OCI-LY7 (cell line): ENCODE measurements at regions not wholly inside any gene's neighbourhood (a gene's known extent, or its start where the extent isn't known, plus 50 kb on each side); places are given as distances from the start of the nearest gene placed in this dataset.

Experiments
- BruUV-seq: library from RNA; stranded (reverse); fragments of 400-500 nt; replicated peaks from 2 replicates; lab custom pipeline; 2021; lab: Mats Ljungman, UMichigan
- CTCF ChIA-PET: fragments of 300-600 bp; sonication (Branson Sonifier 250); formaldehyde crosslinking; loops from one replicate; lab custom pipeline; 2022; ENCODE audit warnings: antibody characterized with exemption; ENCODE audit not compliant: unreplicated experiment; lab: Charles Lee
- POLR2A ChIA-PET: fragments of 300-600 bp; sonication (Branson Sonifier 250); formaldehyde crosslinking; loops from one replicate; lab custom pipeline; 2022; ENCODE audit warnings: antibody characterized with exemption; lab: Charles Lee
- DNase-seq: peaks from one replicate; pipeline ENCODE4 v3.0.0-alpha.2; 2015; ENCODE audit warnings: low spot score
- H2AFZ ChIP-seq: fragments of 200-600 bp; sonication (generic), shearing (Covaris generic); 2 replicates; pipeline ENCODE4 v1.6.1; 2014; ENCODE audit warnings: mild to moderate bottlenecking, antibody characterized with exemption, low read length, moderate library complexity
- H3K27ac ChIP-seq: fragments of 200-600 bp; sonication (generic); 2 replicates; pipeline ENCODE4 v1.5.1; 2014; ENCODE audit warnings: mixed run types, low read depth, mild to moderate bottlenecking, moderate library complexity, low read length, inconsistent platforms; ENCODE audit not compliant: poor library complexity, severe bottlenecking
- H3K36me3 ChIP-seq: fragments of 200-600 bp; sonication (generic); 2 replicates; pipeline ENCODE4 v1.6.1; 2014; ENCODE audit warnings: mild to moderate bottlenecking, antibody characterized with exemption, low read length, moderate library complexity, mixed read lengths; ENCODE audit not compliant: insufficient read depth
- H3K4me1 ChIP-seq: fragments of 200-600 bp; sonication (generic); 2 replicates; pipeline ENCODE4 v1.5.1; 2014; ENCODE audit warnings: mild to moderate bottlenecking, low read length; ENCODE audit not compliant: insufficient read depth, poor library complexity, severe bottlenecking
- H3K4me2 ChIP-seq: fragments of 200-600 bp; sonication (generic); 2 replicates; pipeline ENCODE4 v1.6.1; 2014; ENCODE audit warnings: mild to moderate bottlenecking, low read length
- H3K4me3 ChIP-seq: fragments of 200-600 bp; sonication (generic); 2 replicates; pipeline ENCODE4 v1.5.1; 2014; ENCODE audit warnings: mild to moderate bottlenecking, low read depth, low read length; ENCODE audit not compliant: poor library complexity, severe bottlenecking
- H3K79me2 ChIP-seq: fragments of 200-600 bp; sonication (generic); 2 replicates; pipeline ENCODE4 v1.6.1; 2016; ENCODE audit warnings: low read depth, mild to moderate bottlenecking, low read length, moderate library complexity, mixed read lengths; ENCODE audit not compliant: insufficient read depth
- H3K9me2 ChIP-seq: fragments of 200-600 bp; sonication (generic); 2 replicates; pipeline ENCODE4 v1.6.1; 2016; ENCODE audit warnings: mild to moderate bottlenecking, low read length, mixed read lengths; ENCODE audit not compliant: insufficient read depth
- H3K9me3 ChIP-seq: fragments of 200-600 bp; sonication (generic); 2 replicates; pipeline ENCODE4 v1.6.1; 2014; ENCODE audit warnings: mild to moderate bottlenecking, mixed run types, low read length, mixed read lengths
- H4K20me1 ChIP-seq: fragments of 200-600 bp; sonication (generic); 2 replicates; pipeline ENCODE4 v1.6.1; 2014; ENCODE audit warnings: mild to moderate bottlenecking, antibody characterized with exemption, low read length, moderate library complexity, mixed read lengths; ENCODE audit not compliant: insufficient read depth
- CTCF ChIP-seq: fragments of 200-600 bp; sonication (generic); conservative IDR thresholded peaks from 2 replicates; pipeline ENCODE4 v1.5.1; 2014; ENCODE audit warnings: mild to moderate bottlenecking, antibody characterized with exemption, low read length, moderate library complexity, mixed read lengths
- EZH2phosphoT487 ChIP-seq: fragments of 200-600 bp; sonication (generic); IDR thresholded peaks from 2 replicates; pipeline ENCODE4 v1.6.1; 2018; ENCODE audit warnings: low read depth, borderline replicate concordance, mild to moderate bottlenecking, mixed run types, antibody characterized with exemption, low read length, moderate library complexity, mixed read lengths
- intact Hi-C: fragments of 100-400 bp; cut with micrococcal nuclease; formaldehyde crosslinking; loops from one replicate; pipeline ENCODE4 v1.10.0; 2022; ENCODE audit not compliant: unreplicated experiment

GRCh38 chr13:47158593-47158992, 261.7 kb upstream of the HTR2A start:
- Histone ChIP-seq H2AFZ (no peak overlapping the region), H3K36me3 (no peaks in the 10 kb centered on the region), H3K9me2 (no peaks in the 10 kb centered on the region), H3K9me3 (no peaks in the 10 kb centered on the region), H3K79me2 (no peaks in the 10 kb centered on the region), H3K4me3 (no peak overlapping the region), H3K4me2 (no peak overlapping the region), H4K20me1 (no peaks in the 10 kb centered on the region), H3K4me1 (no peaks in the 10 kb centered on the region), H3K27ac (no peak overlapping the region)
- no TSS peak for BruUV-seq
- TF ChIP-seq CTCF (no peak), EZH2phosphoT487 (no peak)
- no peak for DNase-seq
- ChIA-PET POLR2A (interaction anchor here (0.6 to 0.7 kb wide), 2 partner anchors 40 to 754 kb away, joined by 3 read pairs; no protein-coding TSS in a partner anchor), CTCF (no interaction called here)
- intact Hi-C loops, result no loop called here

GRCh38 chr13:47148543-47148942, 251.7 kb upstream of the HTR2A start:
- Histone ChIP-seq H4K20me1 (no peaks in the 10 kb centered on the region), H3K36me3 (no peaks in the 10 kb centered on the region), H3K9me2 (no peaks in the 10 kb centered on the region), H3K4me2 (no peak overlapping the region), H3K79me2 (no peaks in the 10 kb centered on the region), H3K9me3 (no peaks in the 10 kb centered on the region), H3K4me1 (no peaks in the 10 kb centered on the region), H2AFZ (no peak overlapping the region), H3K4me3 (no peak overlapping the region), H3K27ac (no peak overlapping the region)
- TF ChIP-seq EZH2phosphoT487, result no peak
- TF ChIP-seq CTCF, result no peak
- ChIA-PET CTCF (no interaction called here), POLR2A (interaction anchor here (0.6 to 0.9 kb wide), 2 partner anchors 22 to 800 kb away, joined by 3 read pairs; no protein-coding TSS in a partner anchor)
- intact Hi-C loops, result no loop called here
- BruUV-seq, result no TSS peak
- DNase-seq, result no peak

GRCh38 chr13:47147812-47148119, 250.9 kb upstream of the HTR2A start:
- Histone ChIP-seq H4K20me1 (no peaks in the 10 kb centered on the region), H3K36me3 (no peaks in the 10 kb centered on the region), H3K9me2 (no peaks in the 10 kb centered on the region), H3K4me2 (no peak overlapping the region), H3K27ac (no peak overlapping the region), H2AFZ (no peak overlapping the region), H3K4me1 (no peaks in the 10 kb centered on the region), H3K79me2 (no peaks in the 10 kb centered on the region), H3K9me3 (no peaks in the 10 kb centered on the region), H3K4me3 (no peak overlapping the region)
- ChIA-PET POLR2A (interaction anchor here (0.6 to 1.1 kb wide), 5 partner anchors 22 to 800 kb away, joined by 3 to 4 read pairs (median 3); no protein-coding TSS in a partner anchor), CTCF (no interaction called here)
- intact Hi-C loops, result no loop called here
- no peak for TF ChIP-seq EZH2phosphoT487
- no TSS peak for BruUV-seq
- DNase-seq, result no peak
